Cardiac fibroblast (primary cell): ENCODE measurements at regions not wholly inside any gene's neighbourhood (a gene's known extent, or its start where the extent isn't known, plus 50 kb on each side); places are given as distances from the start of the nearest gene placed in this dataset.

Experiments used
- DNase-seq, 2 donors: peaks; one replicate each; pipeline versions ENCODE4 v3.0.0 to v3.0.0-alpha.2; 2010; ENCODE audit warnings: low read depth in 2 of 2
- H3K4me3 ChIP-seq, 2 donors: replicated peaks in 1 of 2; 1 replicate in 1 of 2; 2 replicates in 1 of 2; pipeline ENCODE4 v1.5.1; 2011; ENCODE audit warnings: low read depth in 2 of 2, low read length in 2 of 2, mild to moderate bottlenecking in 2 of 2, moderate library complexity in 1 of 2
- TF ChIP-seq, protein P1 (sequence below): IDR thresholded peaks from one replicate; pipeline ENCODE4 v1.5.1; 2011; ENCODE audit warnings: low read depth, mild to moderate bottlenecking, low read length, inconsistent platforms

DNA sequence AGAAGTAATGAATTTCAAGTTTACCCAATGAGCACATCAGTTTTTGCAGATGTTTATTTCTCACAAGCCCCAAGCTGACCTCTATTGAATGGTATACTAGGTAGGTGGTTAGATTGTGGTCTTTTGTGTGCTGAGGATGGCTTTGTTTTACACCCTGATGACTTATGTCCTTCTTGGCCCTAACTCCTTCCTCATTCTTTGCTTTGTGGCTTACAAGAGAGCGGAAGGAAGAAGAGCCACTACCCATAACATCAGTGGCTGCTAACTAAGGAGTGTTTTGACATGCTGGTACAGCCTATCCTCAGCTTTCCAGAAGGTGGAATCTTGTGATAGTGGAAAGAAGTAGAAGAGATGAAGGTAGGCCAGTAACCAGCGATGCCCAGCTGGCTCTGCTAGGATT, 85.7 kb upstream of the NTRK2 start:
- TF ChIP-seq, protein P1, sequence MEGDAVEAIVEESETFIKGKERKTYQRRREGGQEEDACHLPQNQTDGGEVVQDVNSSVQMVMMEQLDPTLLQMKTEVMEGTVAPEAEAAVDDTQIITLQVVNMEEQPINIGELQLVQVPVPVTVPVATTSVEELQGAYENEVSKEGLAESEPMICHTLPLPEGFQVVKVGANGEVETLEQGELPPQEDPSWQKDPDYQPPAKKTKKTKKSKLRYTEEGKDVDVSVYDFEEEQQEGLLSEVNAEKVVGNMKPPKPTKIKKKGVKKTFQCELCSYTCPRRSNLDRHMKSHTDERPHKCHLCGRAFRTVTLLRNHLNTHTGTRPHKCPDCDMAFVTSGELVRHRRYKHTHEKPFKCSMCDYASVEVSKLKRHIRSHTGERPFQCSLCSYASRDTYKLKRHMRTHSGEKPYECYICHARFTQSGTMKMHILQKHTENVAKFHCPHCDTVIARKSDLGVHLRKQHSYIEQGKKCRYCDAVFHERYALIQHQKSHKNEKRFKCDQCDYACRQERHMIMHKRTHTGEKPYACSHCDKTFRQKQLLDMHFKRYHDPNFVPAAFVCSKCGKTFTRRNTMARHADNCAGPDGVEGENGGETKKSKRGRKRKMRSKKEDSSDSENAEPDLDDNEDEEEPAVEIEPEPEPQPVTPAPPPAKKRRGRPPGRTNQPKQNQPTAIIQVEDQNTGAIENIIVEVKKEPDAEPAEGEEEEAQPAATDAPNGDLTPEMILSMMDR: no peak

GRCh38 chr9:84586662-84587061, 82.9 kb upstream of the NTRK2 start:
- DNase-seq: no peak
- no peak overlapping the region for H3K4me3 ChIP-seq
- TF ChIP-seq, protein P1: no peak

More for the DNA sequence above, 85.7 kb upstream of the NTRK2 start:
- no peak overlapping the region for H3K4me3 ChIP-seq
- DNase-seq: no peak

DNA sequence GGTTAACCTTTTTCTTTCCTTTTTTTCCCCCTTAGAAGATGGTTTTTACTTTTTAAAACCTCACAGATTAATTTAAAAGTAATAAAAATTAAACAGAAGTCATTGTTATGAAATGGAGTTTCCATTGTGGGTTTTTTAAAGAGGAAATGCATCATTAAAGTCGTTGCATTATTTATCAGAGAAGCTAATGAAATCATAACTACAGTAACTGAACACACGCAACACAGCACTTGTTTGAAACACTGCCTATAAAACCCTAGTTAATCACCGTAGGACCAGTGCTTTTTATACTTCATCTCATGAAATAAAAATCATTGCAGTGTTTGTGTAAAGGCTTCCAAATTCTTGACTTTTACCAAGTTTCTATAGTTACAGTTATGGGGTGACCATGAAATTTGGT, 82.4 kb upstream of the NTRK2 start:
- TF ChIP-seq, protein P1: no peak
- no peak overlapping the region for H3K4me3 ChIP-seq
- DNase-seq: no peak

- TF ChIP-seq, protein P1: no peak
- no peak overlapping the region for H3K4me3 ChIP-seq
- DNase-seq: no peak
Observed at GRCh38 chr9:84589542-84589941, 80.0 kb upstream of the NTRK2 start.

- H3K4me3 ChIP-seq: no peak overlapping the region
- no peak for DNase-seq
- TF ChIP-seq, protein P1: no peak
Observed at GRCh38 chr9:84590706-84591105, 78.8 kb upstream of the NTRK2 start.

DNA sequence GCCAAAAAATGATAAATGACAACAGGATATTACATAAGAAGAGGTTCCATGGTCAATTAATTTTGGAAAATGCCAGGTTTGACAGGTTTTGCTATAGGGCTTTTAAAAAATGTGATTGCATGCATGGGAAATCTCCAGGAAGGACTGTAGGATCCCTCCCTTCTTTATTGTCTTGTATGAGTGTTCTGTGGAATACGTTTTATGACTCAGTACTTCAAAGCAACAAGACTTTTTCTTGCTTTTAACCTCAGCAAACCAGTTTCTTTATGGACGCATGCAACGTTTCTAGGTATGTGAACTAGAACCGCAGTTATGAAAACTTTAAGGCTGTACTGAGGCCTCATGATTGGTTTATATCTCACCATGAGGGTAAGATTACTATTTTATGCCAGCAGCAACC, 76.6 kb upstream of the NTRK2 start:
- no peak overlapping the region for H3K4me3 ChIP-seq
- DNase-seq: no peak
- TF ChIP-seq, protein P1: no peak

- TF ChIP-seq, protein P1: no peak
- no peak for DNase-seq
- no peak overlapping the region for H3K4me3 ChIP-seq
Observed at GRCh38 chr9:84593352-84593751, 76.2 kb upstream of the NTRK2 start.
